SW 1271 (cell line): ENCODE measurements at regions not wholly inside any gene's neighbourhood (a gene's known extent, or its start where the extent isn't known, plus 50 kb on each side); places are given as distances from the start of the nearest gene placed in this dataset.
"Not testable (repeated sequence)": the region's sequence is repeated elsewhere in the genome, so short reads cannot be mapped to it uniquely, and the experiment has no call there.

ENCODE experiments used
- DNase-seq, 2 experiments: peaks; one replicate each; lab custom pipeline; 2025; lab: John Stamatoyannopoulos, UW

DNA sequence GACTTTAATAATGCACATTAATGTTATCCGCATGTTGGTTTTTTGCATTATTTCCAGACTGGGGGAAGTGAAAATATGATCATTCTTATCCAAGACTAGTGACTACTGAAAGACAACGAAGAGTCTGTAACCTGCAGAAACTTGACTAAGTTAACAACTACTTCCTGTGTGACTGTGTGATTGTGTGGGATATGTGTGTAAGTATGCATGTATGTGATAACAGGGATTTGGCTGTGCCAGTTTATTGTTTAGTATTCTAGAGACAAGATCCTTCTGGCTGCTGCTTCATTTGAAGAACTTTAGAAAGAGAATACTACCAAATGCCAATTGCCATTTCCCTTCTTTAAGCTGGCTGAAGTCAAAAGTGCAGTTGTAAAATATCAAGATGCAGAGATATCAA, 375.7 kb upstream of the PRR16 start:
- no peak for DNase-seq

- no peak for DNase-seq
Observed at GRCh38 chr5:120088836-120089235, 375.3 kb upstream of the PRR16 start.

DNA sequence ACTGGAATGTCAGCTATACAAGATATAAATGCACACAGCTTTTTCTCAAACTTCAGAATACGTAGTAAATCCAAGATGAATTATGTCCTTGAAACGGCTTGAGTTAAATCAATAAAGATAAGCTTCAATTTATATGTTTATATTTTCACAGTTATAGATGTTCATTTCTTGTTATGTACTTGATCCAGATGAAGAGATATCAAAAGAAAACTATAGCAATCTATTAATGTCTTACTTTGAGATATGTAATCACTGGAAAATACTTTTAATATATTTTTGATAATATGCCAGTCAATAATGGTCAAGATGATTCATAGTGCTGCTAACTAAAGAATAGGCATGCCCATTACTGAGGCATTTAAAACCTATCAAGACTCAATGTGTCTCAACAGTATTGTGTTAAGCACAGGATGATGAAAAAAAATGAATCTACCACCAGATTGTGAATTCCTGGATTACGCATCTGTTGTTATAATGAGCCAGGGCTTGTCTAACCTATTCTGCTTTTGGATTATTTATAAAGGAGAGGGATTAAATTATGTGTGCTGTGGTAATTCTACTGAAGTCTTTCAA, 372.6 kb upstream of the PRR16 start:
- no peak for DNase-seq

GRCh38 chr5:120092649-120093048, 371.5 kb upstream of the PRR16 start:
- DNase-seq: no peak

GRCh38 chr5:120093178-120093577, 370.9 kb upstream of the PRR16 start:
- DNase-seq: no peak

- DNase-seq: no peak
Observed at GRCh38 chr5:120096413-120096812, 367.7 kb upstream of the PRR16 start.

DNA sequence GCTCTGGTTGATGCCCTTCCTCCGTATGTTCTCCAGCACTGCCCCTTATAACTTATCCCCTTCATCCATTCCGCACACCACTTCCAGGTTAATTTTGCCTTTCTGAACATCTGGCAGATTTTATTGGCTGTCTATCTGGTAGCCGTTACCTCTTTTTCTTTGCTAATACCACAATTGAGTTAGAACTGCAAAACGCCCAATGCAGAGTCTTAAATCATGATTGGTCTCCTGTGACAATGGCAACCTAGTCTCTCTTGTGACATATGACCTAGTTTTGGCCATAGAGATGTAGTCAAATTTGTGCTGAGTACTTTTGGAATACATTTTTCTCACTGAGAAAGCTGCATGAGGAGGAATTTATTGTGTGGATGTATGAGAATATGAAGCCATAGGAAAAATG, 365.7 kb upstream of the PRR16 start:
- no peak for DNase-seq

- no peak for DNase-seq
Observed at GRCh38 chr5:120098902-120099535, 365.1 kb upstream of the PRR16 start.

- DNase-seq: no peak
Observed at GRCh38 chr5:120101771-120102170, 362.3 kb upstream of the PRR16 start.

DNA sequence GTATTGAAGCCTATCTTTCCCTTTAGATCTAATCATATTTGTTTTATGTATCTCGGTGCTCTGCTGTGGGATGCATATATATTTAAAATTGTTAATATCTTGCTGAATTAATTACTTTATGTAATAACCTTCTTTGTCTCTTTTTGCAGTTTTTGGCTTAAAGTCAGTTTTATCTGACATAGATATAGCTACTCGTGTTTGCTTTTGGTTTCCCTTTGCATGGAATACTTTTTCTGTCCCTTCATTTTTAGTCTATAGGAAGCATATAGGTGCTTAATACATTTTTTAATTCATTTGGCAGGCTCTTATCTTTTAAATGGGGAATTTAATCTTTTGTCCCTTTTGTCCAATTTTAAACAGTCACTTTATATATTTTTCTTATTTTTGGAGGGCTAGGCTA, 360.6 kb upstream of the PRR16 start:
- DNase-seq: no peak

- DNase-seq: no peak
Observed at GRCh38 chr5:120106912-120107525, 357.1 kb upstream of the PRR16 start.

DNA sequence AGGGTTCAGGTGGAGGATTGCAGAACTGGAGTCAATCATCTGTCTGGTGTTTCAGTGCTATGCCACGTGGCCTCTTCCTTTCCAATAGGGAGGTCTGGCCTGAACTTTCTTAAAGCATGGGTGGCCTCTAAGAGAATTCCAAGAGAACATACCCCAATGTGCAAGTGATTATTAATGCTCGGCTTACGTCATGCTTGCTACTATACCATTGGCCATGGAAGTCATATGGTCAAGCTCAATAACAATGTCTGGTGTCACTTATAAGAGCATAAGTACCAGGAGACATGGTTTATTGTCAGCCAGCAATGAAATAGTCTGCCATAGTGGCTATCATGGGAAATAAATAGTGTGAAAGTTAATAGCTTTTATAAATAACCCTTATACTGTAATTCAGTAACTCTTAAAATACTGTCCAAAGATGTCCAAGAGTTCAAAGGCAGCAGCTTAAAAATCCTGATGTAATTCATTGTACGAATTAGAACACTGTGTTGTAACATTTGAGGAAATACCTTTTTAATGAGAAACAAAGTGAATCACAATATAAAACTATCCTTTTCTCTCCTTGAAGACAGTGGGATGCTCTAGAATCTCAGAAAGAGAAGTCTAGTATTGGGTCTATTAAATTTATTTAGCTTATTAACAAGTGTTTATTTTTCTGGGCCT, 355.4 kb upstream of the PRR16 start:
- no peak for DNase-seq

- no peak for DNase-seq
Observed at GRCh38 chr5:120122703-120123102, 341.4 kb upstream of the PRR16 start.

DNA sequence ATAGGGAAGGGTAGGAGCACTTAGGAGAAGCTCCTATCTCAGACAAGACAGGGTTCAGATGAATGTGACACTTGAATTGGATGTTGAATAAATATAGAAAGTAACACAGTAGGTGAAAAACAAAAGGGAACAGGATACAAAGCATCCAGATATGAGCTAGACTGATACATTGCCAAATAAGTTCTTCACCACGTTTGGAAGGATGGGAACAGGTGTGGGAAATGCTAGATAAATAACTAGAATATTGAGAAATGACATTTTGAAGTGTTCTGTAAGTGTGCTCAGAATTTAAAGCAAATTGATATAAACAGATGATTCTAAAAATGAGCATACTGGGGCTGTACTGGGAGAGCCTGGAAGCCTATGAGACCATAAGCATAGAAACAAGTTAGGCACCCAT, 340.1 kb upstream of the PRR16 start:
- DNase-seq: no peak

DNA sequence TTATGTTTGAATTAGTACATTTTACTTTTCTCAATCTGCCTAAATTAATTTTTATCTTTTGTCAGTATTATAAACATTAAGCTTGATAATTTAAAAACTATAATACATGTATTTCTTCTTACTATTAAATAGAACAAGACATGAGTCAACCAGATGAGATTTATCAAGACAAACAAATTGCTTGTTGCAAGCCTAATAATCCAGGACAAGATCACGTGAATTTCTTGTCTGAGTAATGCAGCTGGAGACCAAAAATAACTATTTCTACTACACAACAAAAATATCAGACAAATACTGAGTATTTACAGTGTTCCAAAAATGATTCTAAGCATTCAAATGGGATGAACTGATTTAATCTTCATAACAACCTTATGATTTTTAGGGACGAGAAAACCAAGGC, 339.1 kb upstream of the PRR16 start:
- DNase-seq: no peak

- DNase-seq: not testable (repeated sequence)
Observed at GRCh38 chr5:120132347-120132746, 331.8 kb upstream of the PRR16 start.

- no peak for DNase-seq
Observed at GRCh38 chr5:120134944-120135343, 329.2 kb upstream of the PRR16 start.

- no peak for DNase-seq
Observed at GRCh38 chr5:120137582-120137981, 326.5 kb upstream of the PRR16 start.

GRCh38 chr5:120139039-120139438, 325.1 kb upstream of the PRR16 start:
- DNase-seq: peak; percentile 69 to 83

DNA sequence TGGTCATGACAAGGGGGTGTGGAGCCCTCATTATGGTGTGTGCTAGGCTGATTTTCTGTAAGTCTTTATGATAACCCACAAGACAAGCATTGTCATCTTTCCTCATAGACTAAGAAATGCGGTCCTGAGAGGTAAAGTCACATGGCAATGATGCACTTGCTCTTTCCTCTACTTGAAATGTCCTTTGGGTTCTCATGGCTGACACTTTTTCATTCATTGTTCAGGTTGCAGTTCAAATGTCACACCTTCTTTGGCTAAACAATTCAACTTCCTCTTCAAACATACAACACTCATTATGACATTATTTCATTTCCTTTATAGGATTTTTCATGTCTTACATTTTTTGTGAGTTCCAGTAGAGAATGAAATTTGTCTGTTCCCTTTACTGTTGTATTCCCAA, 323.6 kb upstream of the PRR16 start:
- DNase-seq: no peak

DNA sequence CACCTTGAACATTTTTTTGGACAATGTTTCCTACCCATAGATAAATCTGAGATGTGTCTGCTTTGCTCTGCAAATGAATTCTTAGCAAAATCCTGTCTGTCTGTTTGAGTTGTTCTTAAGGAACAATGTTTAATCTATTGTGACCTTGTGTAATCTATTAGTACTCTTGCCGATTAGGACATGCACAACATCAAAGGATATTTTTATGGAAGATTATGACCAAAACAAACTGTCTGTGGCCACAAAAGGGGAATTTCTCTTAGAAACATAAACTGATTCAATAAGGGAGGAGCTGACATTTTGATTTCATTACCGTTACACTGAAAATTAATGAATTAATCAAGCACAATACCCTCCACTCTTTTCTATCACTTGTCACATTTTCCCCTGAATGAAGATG, 323.0 kb upstream of the PRR16 start:
- DNase-seq: no peak

GRCh38 chr5:120146787-120147186, 317.3 kb upstream of the PRR16 start:
- DNase-seq: no peak

- not testable (repeated sequence) for DNase-seq
Observed at GRCh38 chr5:120147911-120148310, 316.2 kb upstream of the PRR16 start.
